SH-SY5Y (cell line): ENCODE measurements at regions not wholly inside any gene's neighbourhood (a gene's known extent, or its start where the extent isn't known, plus 50 kb on each side); places are given as distances from the start of the nearest gene placed in this dataset.

Experiments
- GATA2 ChIP-seq: IDR thresholded peaks from 2 replicates; pipeline ENCODE4 v1.6.1; 2011; ENCODE audit warnings: mild to moderate bottlenecking, low read depth, low read length
- GATA3 ChIP-seq: IDR thresholded peaks from 2 replicates; pipeline ENCODE4 v1.6.1; 2011; ENCODE audit warnings: low read depth, mild to moderate bottlenecking, low read length, moderate library complexity

DNA sequence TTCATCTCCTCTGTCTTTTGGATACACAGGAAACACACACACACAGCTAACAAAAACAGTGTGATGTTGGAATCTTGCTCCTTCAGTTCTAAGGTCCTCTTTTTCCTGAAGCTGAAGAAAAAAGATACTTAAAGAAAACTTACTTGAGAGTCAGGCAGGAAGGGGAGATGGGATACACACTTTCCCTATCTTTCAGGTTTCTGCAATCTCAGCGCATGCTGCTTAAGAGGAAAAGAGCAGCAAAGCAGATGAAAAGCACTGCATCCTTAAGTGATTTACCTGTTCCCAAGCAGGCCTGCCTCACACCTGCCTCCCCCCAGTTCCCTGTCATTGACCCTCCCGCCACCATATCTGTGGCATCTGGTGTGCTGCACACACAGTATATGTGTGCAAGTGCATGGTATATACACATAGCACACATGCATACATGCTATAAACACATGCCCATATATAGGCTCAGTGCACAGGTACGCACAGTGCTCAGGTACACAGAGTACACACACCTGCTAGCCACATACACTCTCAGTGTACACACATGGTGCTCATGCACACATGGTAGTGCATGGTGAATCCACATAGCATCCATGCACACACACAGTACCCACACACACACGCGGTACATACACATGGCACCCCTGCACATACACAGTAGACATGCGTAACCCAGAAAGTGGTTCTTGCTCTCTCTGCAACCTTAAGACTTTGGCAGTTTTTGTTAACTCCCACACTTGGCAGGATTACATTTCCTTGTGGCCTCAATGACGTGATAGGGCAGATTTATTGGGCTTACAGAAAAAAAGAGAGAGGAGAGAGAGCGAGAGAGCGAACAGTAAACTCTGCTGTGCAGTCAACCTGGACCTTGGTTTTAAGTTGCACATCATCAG lies 166.9 kb downstream of the TOMM20 start:
- TF ChIP-seq GATA2 (no peak), GATA3 (no peak)
